Fibroblast of lung (primary cell): ENCODE measurements at regions not wholly inside any gene's neighbourhood (a gene's known extent, or its start where the extent isn't known, plus 50 kb on each side); places are given as distances from the start of the nearest gene placed in this dataset.

Experiments used
- CTCF ChIP-seq, 2 donors: IDR thresholded peaks in 1 of 2; conservative IDR thresholded peaks in 1 of 2; 1 replicate in 1 of 2; 2 replicates in 1 of 2; pipeline ENCODE4 v1.5.1; 2011 to 2012; ENCODE audit warnings: low read length in 2 of 2, control low read depth in 1 of 2, inconsistent platforms in 1 of 2, low read depth in 1 of 2, mild to moderate bottlenecking in 1 of 2
- EZH2 ChIP-seq: IDR thresholded peaks from 2 replicates; pipeline ENCODE4 v1.5.1; 2012; ENCODE audit warnings: low read length, control low read depth, mild to moderate bottlenecking; ENCODE audit errors: missing control alignments

GRCh38 chr14:98593361-98593761 is 678.6 kb downstream of the BCL11B start:
- TF ChIP-seq CTCF (conservative IDR thresholded peaks at IDR 0.05 in 1 of 2, IDR thresholded peaks at IDR 0.05 in 1 of 2; ENCODE audit: low read depth in 1 of 2, low read length in 2 of 2) (no peak), EZH2 (no peak)
